ENCODE measurements at regions not wholly inside any gene's neighbourhood (a gene's known extent, or its start where the extent isn't known, plus 50 kb on each side); places are given as distances from the start of the nearest gene placed in this dataset.

DNA sequence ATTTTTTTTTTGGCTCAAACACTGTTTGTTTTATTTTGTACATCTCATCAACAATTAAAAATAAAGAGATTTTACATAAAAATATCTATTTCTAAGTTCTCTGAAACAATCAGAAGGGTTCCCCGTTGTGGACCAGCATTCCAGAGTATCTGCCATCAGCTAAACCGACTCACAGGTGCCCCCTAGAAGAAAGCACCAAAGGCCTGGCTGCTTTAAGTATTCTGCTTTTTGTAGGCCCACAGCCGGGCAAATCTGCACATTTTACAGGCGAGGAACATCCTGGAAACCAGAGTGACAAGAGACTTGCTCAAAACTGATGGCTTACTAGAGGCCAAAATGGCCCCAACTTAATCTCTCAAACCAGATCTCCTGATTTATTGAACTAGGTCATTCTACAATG lies 82.2 kb upstream of the SETBP1 start:
- Mint-ChIP-seq H3K4me3 (no peak overlapping the region), H3K9me3 (no peaks in the 10 kb centered on the region), H3K36me3 (ENCODE audit: low read depth) (no peaks in the 10 kb centered on the region), H3K4me1 (ENCODE audit: low read depth) (no peaks in the 10 kb centered on the region), H3K27ac (no peak overlapping the region), H3K27me3 (peaks cover 7% of the 10 kb centered on the region)
- H3K36me3 ChIP-seq (ENCODE audit: insufficient read depth, low read length): no peaks in the 10 kb centered on the region
- H3K9me3 ChIP-seq (ENCODE audit: control insufficient read depth in 1 of 2, insufficient read depth in 1 of 2, low read length in 2 of 2): no peaks in the 10 kb centered on the region
- ATAC-seq (ENCODE audit: poor library complexity) (no peak), DNase-seq (no peak)
- H3K27me3 ChIP-seq (ENCODE audit: control insufficient read depth in 1 of 2, insufficient read depth in 2 of 2, low read length in 2 of 2): no peaks in the 10 kb centered on the region
- TF ChIP-seq, protein P1, sequence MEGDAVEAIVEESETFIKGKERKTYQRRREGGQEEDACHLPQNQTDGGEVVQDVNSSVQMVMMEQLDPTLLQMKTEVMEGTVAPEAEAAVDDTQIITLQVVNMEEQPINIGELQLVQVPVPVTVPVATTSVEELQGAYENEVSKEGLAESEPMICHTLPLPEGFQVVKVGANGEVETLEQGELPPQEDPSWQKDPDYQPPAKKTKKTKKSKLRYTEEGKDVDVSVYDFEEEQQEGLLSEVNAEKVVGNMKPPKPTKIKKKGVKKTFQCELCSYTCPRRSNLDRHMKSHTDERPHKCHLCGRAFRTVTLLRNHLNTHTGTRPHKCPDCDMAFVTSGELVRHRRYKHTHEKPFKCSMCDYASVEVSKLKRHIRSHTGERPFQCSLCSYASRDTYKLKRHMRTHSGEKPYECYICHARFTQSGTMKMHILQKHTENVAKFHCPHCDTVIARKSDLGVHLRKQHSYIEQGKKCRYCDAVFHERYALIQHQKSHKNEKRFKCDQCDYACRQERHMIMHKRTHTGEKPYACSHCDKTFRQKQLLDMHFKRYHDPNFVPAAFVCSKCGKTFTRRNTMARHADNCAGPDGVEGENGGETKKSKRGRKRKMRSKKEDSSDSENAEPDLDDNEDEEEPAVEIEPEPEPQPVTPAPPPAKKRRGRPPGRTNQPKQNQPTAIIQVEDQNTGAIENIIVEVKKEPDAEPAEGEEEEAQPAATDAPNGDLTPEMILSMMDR (IDR thresholded peaks at IDR 0.05): no peak
- H3K4me1 ChIP-seq (ENCODE audit: insufficient read depth, low read length): no peaks in the 10 kb centered on the region
- intact Hi-C loops (cut with DNase I, micrococcal nuclease): loop anchor here in 1 of 2 experiments (10.0 kb wide), 1 partner anchor 56 kb away; no protein-coding TSS in a partner anchor
- ChIA-PET CTCF (interaction anchor here (0.5 kb wide), 1 partner anchor 653 kb away, joined by 3 read pairs; no protein-coding TSS in a partner anchor), POLR2A (no interaction called here)
- H3K4me3 ChIP-seq (ENCODE audit: low read length): no peak overlapping the region
- H3K27ac ChIP-seq (ENCODE audit: low read depth in 1 of 2, low read length in 2 of 2): no peak overlapping the region

DNA sequence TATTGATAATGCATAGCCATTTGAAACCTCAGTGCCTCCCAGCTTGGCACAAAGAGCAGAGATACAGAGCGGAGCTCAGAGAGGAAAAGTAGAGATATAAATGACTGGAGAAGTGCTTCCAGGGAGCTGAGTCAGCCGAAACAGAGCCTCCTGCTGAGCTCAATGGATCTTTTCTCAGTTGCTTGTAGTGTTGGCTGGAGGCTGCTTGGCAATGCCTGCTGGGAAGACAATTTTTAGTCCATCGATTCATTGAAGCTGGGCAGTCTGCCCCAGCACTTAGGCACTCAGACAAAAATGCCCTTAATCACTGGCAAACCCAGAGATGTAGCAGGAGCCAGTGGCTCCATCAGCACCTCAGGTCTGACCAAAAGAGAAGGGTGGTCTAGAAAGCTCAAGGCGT lies 81.3 kb upstream of the SETBP1 start:
- Histone ChIP-seq H3K36me3 (ENCODE audit: insufficient read depth, low read length) (no peaks in the 10 kb centered on the region), H3K27ac (ENCODE audit: low read depth in 1 of 2, low read length in 2 of 2) (no peak overlapping the region), H3K27me3 (ENCODE audit: control insufficient read depth in 1 of 2, insufficient read depth in 2 of 2, low read length in 2 of 2) (no peaks in the 10 kb centered on the region), H3K4me1 (ENCODE audit: insufficient read depth, low read length) (no peaks in the 10 kb centered on the region), H3K4me3 (ENCODE audit: low read length) (no peak overlapping the region), H3K9me3 (ENCODE audit: control insufficient read depth in 1 of 2, insufficient read depth in 1 of 2, low read length in 2 of 2) (no peaks in the 10 kb centered on the region)
- Mint-ChIP-seq H3K27me3 (peaks cover 7% of the 10 kb centered on the region), H3K4me1 (ENCODE audit: low read depth) (no peaks in the 10 kb centered on the region), H3K9me3 (no peaks in the 10 kb centered on the region), H3K4me3 (no peak overlapping the region), H3K36me3 (ENCODE audit: low read depth) (no peaks in the 10 kb centered on the region), H3K27ac (no peak overlapping the region)
- TF ChIP-seq, protein P1 (IDR thresholded peaks at IDR 0.05): no peak
- ChIA-PET POLR2A (no interaction called here), CTCF (no interaction called here)
- intact Hi-C loops (cut with DNase I, micrococcal nuclease): loop anchor here in 1 of 2 experiments (10.0 kb wide), 1 partner anchor 55 kb away; no protein-coding TSS in a partner anchor
- ATAC-seq (ENCODE audit: poor library complexity) (no peak), DNase-seq (no peak)

DNA sequence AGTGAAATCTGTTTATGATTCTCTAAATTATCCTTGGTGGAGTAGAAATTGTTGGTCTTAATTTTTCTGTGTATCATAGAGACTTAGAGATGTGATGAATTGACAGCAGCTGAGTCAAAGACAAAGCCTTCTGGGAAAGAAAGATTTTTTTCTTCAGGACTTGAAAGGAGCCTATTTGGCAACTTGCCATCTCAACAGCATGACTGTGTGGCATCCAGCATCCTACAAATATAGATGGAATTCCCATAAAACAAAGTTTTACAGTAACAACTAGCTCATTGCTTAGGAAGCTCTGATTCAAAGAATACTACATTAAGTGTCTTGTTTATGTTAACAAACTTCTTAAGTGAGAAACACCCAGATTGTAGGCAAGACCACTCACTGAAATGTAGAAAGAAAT lies 79.2 kb upstream of the SETBP1 start:
- ChIA-PET POLR2A (no interaction called here), CTCF (no interaction called here)
- H3K27me3 Mint-ChIP-seq: no peaks in the 10 kb centered on the region
- ATAC-seq (ENCODE audit: poor library complexity): no peak
- H3K4me1 Mint-ChIP-seq (ENCODE audit: low read depth): no peaks in the 10 kb centered on the region
- no peaks in the 10 kb centered on the region for H3K9me3 ChIP-seq (ENCODE audit: control insufficient read depth in 1 of 2, insufficient read depth in 1 of 2, low read length in 2 of 2)
- H3K9me3 Mint-ChIP-seq: no peaks in the 10 kb centered on the region
- DNase-seq: no peak
- no peak overlapping the region for H3K27ac Mint-ChIP-seq
- intact Hi-C loops (cut with DNase I, micrococcal nuclease): no loop called here
- no peak overlapping the region for H3K27ac ChIP-seq (ENCODE audit: low read depth in 1 of 2, low read length in 2 of 2)
- H3K4me3 Mint-ChIP-seq: no peak overlapping the region
- H3K4me1 ChIP-seq (ENCODE audit: insufficient read depth, low read length): no peaks in the 10 kb centered on the region
- H3K36me3 Mint-ChIP-seq (ENCODE audit: low read depth): no peaks in the 10 kb centered on the region
- no peaks in the 10 kb centered on the region for H3K36me3 ChIP-seq (ENCODE audit: insufficient read depth, low read length)
- no peaks in the 10 kb centered on the region for H3K27me3 ChIP-seq (ENCODE audit: control insufficient read depth in 1 of 2, insufficient read depth in 2 of 2, low read length in 2 of 2)
- H3K4me3 ChIP-seq (ENCODE audit: low read length): no peak overlapping the region
- TF ChIP-seq, protein P1 (IDR thresholded peaks at IDR 0.05): no peak
